Inflammatory macrophage treated with lipopolysaccharide for 4 hours (primary cell): ENCODE measurements at regions not wholly inside any gene's neighbourhood (a gene's known extent, or its start where the extent isn't known, plus 50 kb on each side); places are given as distances from the start of the nearest gene placed in this dataset.
A peak's percentile ranks its signal among the peaks of the same experiment; 100 is the strongest.
"Not testable (repeated sequence)": the region's sequence is repeated elsewhere in the genome, so short reads cannot be mapped to it uniquely, and the experiment has no call there.

Experiments
- DNase-seq: peaks from one replicate; pipeline ENCODE4 v3.0.0-alpha.2; 2020

DNA sequence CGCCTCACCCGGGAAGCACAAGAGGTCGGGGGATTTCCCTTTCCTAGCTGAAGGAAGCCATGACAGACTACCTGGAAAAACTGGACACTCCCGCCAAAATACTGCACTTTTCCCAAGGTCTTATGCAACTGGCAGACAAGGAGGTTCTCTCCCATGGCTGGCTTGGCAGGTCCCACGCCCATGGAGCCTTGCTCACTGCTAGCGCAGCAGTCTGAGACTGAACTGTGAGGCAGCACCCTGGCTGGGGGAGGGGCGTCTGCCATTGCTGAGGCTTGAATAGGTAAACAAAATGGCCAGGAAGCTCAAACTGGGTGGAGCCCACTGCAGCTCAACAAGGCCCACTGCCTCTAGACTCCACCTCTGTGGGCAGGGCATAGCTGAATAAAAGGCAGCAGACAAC is 92.1 kb downstream of the C4BPA start:
- DNase-seq: not testable (repeated sequence)

DNA sequence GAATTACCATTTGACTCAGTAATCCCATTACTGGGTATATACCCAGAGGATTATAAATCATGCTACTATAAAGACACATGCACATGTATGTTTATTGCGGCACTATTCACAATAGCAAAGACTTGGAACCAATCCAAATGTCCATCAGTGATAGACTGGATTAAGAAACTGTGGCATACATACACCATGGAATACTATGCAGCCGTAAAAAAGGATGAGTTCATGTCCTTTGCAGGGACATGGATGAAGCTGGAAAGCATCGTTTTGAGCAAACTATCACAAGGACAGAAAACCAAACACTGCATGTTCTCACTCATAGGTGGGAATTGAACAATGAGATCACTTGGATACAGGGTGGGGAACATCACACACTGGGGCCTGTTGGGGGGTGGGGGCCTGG is 97.5 kb downstream of the C4BPA start:
- not testable (repeated sequence) for DNase-seq

DNA sequence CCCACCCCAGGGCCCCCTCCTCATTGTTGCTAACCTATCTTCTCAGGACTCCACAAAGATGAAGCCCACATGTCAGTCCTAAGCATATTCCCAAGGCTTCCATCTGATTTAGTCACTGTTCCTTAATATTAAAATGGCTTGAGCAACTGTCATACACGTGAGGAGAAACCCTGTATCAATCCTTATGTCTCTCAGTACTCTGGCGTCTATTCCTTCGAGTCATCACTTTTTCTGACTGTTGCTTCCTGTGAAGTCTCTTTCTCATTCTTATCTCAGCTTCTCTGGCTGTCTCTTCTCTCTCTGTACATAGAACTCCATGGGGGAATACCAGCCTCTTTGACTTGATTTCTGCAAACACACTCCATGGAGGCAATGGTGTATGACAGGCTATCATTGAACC is 98.4 kb downstream of the C4BPA start:
- no peak for DNase-seq

DNA sequence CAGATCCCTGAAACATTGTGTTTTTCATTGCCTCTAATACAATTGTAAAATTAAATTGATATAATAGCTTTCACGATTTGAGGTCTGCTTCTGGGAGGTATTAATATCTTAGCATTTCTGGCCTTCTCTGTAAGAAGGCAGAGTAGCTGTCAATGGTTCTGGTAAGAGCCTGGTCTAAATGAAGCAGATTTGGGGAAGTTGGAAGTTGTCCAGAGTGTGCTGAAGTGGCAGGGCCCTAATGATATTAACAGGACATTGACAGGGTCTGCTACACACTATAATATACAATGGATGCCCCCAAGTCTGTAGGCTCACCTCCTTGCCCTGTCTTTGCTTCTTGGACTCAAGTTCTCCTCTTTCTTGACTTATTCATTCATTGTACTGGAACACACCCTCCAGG is 99.5 kb downstream of the C4BPA start:
- no peak for DNase-seq

DNA sequence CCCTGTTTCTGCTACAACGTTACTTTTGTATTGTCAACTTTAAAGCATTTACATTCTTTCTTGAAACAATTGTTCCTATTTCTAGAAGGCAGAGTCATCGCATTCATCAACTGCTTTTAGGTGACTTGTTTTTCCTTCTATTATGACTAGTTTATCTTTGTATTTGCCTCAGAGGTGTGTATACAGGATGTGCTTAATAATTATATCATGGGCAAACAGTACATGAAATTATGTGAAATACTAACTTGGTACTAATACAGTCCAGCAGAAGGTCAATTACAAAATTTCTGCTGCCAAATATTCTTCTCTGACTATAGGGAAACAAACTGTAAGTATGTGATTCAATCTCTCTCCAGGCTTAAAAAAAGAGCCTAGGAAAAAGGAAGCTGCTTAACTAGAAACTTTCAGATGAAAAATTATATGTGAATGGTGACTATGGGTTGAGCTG is 101.6 kb downstream of the C4BPA start:
- DNase-seq: peak; percentile 71

DNA sequence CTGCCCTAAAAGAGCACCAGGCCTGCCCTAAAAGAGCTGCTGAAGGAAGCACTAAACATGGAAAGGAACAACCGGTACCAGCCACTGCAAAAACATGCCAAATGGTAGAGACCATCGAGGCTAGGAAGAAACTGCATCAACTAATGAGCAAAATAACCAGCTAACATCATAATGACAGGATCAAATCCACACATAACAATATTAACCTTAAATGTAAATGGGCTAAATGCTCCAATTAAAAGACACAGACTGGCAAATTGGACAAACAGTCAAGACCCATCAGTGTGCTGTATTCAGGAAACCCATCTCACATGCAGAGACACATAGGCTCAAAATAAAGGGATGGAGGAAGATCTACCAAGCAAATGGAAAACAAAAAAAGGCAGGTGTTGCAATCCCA is 104.7 kb downstream of the C4BPA start:
- not testable (repeated sequence) for DNase-seq

DNA sequence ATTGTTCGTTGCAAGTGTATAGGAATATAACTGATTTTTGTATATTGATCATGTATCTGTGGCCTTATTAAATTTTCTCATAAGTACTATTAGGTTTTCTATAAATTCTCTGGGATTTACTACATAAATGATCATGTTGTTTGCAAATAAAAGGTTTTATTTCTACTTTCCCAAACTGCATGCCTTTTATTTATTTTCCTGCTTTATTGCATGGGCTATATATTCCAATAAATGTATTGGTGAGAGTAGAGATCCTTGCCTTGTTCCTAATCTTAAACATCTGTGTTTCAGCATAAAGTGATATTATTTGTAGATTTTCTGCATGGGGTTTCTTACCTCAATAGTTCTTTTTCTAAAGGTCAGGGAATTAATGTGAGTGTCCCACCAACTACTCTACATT is 107.0 kb upstream of the CD55 start:
- no peak for DNase-seq

DNA sequence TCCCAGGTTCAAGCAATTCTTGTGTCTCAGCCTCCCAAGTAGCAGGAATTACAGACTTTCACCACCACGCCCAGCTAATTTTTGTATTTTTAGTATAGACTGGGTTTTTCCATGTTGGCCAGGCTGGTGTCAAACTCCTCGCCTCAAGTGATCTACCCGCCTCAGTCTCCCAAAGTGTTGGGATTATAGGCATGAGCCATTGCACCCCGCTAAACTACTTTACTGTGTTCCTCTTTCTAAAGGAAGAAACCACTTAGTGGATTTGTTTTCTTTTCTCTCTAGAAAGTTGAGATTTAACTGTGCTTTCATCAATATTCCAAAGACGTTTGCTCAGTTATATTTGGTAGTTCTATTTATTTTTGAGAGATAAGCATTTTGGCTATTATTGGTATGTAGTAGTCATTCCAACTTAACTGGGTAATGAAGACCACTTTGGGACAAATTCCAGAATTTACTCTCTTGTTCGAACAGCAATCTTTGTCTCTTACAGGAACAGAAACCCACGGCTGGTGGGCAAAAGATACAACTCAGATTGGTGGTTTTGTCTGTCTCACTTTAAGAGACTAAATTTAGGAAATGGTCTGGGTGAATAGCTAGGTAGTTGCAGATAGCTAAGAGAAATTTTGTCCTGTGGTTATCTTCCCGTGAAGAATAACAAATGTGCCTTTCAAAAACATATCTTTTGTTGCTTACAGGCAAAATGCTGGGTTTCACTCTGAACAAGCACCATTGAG is 103.5 kb upstream of the CD55 start:
- DNase-seq: no peak

DNA sequence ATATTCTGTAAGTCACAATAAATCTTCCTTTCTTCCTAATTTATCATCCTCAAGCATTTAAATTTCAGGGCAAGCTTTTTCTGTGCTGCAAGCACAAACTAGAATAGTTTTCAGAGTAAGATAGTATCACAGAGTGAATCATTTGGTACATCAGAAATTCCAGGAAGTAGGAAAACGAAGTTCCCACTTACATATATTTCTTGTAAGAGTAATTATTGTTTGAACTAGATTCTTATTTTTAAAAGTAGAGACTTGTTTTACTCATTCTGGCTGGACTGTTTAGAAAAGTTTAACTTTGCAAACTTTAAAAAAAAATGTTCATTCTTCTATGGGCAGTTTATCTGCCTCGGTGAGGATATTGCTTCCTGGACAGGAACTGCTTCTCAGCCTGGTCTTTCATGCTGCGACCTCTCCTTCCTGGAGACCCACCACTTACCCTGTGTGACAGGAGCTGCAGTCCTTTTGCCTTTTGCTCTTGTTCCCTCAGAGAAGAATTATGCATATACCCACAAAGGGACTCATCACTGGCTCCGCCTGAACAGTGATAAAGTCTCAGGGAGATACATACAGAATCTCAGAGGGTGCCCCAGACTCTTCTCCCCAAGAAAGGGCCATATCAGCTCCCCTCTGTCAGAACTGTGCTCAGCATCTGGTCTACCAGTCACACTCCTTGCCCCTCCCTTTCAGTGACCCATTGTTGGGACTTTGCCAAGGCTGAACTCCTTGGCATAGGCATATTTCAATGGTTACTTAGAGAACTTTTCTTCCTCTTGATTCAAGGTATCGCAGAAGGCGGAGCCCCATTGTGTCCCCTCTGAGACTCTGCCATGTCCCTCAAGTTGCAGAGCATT is 102.7 kb upstream of the CD55 start:
- no peak for DNase-seq

DNA sequence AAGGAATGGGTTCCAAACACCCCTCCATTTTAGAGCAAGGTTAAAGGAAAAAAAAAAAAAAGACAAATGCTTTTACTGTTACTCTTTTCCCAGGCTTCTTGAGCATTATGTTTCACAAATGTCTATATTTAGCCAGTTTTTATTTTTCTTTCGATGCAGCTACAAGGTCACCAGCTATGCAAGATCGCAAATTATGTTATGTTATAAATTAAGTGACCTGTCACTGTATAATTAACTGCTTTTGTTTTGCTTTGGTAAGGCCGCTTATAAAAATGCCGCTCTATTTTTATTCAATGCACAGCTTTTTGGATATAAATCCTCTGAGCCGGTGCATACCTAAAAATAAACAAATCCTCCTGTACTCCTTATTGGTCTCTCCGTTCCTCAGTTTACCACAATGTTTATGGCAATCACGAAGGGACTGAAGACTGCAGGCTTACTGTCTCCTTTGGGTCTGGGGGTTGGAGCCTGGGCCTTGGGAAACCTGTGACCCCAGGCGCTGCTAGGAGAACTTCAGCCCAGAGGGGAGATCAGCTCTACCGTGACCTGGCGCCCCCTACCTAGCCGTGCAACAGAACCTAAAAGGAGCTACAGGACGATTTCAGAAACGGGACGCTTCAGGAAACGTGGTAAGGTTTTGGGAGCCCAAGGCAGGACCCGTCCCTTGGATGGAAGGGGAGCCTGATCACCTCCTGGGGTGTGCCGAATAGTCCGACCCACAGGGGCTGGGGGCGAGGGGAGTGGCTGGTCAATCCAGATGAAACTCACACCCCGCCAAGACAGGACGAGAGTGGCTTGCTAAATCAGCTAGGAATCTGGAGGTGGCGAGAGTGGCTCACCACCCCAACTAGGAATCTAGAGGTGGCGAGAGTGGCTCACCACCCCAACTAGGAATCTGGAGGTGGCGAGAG is 101.2 kb upstream of the CD55 start:
- DNase-seq: no peak

DNA sequence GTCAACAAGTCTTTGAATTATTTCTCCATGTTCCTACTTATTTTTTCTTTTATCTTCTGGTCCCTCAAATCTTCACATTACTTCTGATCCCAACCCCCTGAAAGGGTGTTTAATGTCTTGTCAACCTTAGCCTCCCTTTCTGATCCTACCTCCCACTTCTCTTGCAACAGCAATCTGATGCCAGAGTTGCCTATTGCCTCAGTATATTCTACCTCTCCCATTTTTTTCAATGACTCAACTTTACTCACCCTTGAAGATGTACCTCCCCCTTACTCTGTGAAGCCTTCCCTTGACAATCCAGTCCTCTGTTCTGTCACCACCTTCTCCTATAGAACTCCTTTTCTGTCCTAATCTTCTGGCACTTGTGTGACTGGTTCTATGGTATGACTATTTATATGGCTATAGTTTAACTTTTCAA is 99.5 kb upstream of the CD55 start:
- DNase-seq: peak; percentile 27

DNA sequence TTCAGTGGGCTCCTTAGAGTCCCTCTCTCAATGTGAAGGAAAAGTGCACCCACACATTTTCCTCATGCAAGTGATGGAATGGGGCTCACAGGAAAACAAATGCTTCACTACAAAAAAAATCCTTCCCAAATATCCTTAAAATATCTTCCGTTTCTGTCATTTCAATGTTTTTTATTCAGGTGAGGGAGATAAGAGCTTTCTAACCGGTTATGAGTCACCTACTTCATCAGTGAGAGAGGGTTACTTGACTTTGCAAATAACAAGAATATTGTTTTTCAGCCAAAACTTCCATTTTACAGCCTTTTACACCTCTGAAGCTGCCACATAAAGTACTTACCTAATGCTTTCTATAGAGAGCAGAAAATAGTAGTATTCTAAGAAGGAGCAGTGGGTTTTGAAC is 98.3 kb upstream of the CD55 start:
- no peak for DNase-seq

DNA sequence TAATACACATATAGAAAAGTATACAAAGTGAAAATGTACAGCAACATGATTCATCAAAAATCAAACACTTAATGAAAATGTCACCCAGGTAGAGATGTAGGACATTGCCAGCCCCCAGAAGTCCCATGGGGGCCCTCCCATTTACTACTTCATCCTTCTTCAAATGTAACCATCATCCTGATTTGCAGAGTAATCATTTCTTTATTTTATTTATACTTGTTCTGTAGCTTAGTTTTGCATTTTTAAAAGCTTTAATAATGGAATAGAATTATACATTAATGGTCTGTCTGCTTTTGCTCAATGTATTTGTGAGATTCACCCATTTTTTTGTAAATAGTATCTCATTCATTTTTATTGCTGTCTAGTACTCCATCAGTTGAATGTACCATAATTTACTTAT is 96.8 kb upstream of the CD55 start:
- DNase-seq: no peak

DNA sequence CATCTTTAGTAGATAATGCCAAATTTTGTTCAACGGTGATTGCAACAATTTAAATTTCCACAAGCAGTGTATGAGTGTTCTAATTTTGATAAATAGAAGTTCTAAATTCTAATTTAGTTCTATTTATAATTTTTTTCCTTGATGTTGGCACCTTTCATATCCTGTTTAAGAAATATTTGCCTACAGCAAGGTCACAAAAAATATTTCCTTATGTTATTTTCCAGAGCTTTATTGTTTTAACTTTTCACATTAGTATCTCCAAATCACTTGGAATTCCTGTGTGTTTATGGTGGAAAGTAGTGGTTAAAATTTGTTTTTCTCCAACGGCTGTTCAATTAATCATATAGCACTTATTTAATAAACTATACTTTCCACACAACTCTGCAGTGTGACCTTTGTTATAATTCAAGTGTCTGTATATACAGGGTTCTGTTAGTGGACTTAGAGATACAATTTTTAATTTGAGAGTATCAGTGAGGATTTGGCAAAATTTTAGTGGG is 94.3 kb upstream of the CD55 start:
- DNase-seq: no peak

DNA sequence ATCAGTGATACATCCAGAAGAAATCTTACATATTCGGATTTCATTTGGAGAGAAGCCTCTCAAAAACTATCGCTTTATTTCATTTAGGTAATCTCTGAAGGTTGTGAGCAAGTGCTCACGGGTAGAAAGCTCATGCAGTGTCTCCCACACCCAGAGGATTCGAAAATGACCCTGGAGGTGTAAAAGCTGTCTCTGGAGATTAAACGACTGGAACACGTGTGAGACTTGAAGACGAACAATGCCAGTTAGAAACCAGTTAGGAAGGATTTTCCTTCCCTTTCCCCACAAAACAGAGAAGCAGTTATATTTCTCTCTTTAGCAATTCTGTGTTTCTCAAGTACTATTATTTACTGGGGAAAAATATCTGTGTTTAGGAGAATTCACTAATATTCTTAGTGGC is 92.5 kb upstream of the CD55 start:
- DNase-seq: no peak

DNA sequence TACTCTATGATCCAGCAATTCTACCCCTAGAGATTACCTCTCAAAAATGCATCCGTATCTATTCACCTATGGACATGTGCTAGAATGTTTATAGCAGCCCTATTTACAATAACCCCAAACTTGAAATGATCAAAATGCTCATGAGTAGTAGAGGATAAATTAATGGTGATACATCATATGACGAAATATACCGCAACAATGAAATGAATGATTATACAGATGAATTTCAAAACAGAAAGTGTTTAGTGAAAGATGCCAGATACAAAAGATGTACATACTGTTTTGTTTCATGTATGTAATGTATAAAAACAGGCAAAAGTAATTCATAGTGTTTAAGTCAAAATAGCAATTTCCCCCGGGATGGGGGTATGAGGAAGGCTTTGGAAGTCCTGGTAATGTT is 91.0 kb upstream of the CD55 start:
- DNase-seq: no peak

DNA sequence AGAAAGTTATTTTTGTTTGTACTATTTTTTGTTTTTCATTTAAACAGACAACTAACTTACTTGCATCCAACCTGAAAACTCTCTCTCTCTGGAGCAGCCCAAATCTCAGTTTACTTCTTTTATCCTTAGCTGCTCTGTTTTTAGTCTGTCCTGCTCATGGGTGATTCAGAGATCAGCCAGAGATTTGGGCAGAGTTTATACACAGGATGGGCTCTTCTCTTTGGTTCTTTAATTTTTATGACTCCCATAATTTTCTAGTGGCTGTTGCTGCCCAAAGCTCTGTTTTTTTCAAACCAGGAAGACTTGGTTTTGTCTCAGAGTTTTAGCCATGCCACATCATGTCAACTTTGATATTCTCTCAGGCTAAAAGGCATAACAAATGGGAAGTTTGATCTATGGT is 86.8 kb upstream of the CD55 start:
- no peak for DNase-seq

DNA sequence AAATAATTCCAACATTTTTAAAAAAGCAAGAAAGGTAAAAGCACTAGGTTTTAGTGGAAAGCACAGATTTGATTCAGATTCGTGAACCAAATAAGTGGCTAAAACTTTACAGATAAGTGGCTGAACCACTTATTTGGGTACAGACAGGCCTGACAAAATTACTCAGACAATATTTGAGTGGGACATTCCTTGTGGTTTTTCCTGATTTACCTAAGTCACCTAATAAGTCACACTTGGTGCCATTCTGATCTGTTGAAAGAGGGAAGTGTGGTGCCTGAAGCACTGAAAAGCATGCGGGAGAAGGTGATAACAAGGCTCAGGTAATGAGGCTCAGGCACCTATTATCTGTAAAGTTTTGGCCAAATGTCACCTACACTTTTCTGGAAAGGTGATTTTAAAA is 81.6 kb upstream of the CD55 start:
- no peak for DNase-seq

DNA sequence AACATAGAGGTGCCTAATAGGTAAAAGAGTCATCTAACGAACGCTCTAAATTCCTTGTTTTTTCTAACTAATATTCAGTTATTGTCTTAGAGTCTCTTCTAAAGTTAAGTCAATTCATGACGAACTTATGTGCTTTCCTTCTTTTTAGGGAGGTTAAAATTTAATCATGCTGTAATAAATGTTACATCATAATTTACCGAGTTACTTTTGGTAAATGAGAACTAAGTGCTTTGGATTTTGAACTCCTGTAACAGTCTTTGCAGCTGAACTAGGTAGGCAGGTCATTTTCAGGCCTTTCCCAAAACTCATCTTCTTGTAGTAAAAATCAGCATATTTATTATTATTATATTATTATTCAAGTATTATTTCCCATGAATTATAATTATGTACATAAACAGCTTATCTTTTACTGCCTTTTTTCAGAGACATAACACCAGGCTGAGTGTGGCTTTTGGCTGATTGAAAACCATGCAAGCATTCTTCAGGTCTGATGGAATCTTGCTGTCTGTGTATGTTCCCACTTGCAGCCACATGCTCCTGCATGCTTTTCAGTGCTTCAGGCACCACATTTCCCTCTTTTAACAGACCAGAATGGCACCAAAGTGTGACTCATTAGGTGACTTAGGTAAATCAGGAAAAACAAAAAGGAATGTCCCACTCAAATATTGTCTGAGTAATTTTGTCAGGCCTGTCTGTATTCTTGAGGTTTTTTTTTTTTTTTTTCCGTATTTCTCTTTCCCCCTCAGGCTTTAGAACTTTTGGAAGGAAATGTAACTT is 81.0 kb upstream of the CD55 start:
- no peak for DNase-seq

DNA sequence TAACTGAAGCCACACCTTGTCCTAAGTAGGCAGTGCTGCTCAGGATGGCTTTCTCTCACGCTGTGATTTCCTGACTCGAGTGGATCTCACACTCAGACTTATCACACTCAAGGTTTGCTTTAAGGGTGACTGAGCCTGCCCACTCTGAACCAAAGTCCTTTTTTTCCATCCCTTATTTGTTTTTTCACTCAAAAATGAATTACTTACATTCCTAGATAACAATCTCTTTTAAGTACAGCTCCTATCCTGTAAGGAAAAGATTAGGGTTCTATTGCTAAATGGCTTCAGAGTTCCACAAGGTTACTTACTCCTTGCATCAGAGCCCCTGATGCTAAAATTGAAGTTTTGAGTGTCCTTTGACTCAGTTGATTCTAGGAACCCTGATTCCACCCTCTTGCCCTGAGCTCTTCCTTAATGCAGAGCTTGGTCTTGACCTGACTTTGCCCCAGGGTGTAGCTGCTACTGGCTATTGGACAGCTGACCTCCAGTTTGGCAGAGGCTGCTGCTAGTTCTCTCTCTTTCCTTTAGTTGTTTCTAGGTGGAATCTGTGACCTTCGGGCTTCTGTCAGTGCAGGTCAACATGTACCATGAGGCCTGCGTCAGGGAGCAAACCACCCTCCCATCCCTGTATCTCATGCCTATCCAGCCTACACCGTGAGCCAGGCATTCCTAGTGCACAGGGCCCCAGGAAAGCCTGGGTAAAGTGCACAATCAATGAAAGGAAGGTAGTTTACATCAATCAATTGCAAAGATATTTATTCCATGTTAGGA is 80.1 kb upstream of the CD55 start:
- no peak for DNase-seq
